HCT116 (cell line): ENCODE measurements at regions not wholly inside any gene's neighbourhood (a gene's known extent, or its start where the extent isn't known, plus 50 kb on each side); places are given as distances from the start of the nearest gene placed in this dataset.
A peak's percentile ranks its signal among the peaks of the same experiment; 100 is the strongest.

ENCODE experiments used
- ATAC-seq: fragments of 200-7000 bp; cut with Tn5 transposase; 2 replicates; pipeline ENCODE4 v1.9.1; 2020; ENCODE audit warnings: mild to moderate bottlenecking, moderate library complexity
- BruUV-seq: library from RNA; stranded (reverse); fragments of 400-500 nt; replicated peaks from 2 replicates; lab custom pipeline; 2021; lab: Mats Ljungman, UMichigan
- CTCF ChIA-PET: fragments of 300-600 bp; sonication (Branson Sonifier 250); formaldehyde crosslinking; loops from one replicate; lab custom pipeline; 2021; ENCODE audit warnings: antibody characterized with exemption; lab: Charles Lee
- POLR2A ChIA-PET: fragments of 300-600, 350-600 bp; sonication (Branson Sonifier 250); formaldehyde crosslinking; loops from one replicate; lab custom pipeline; 2021; ENCODE audit warnings: antibody characterized with exemption; lab: Charles Lee
- RAD21 ChIA-PET, 2 experiments: fragments of 300-600 bp; sonication (Branson Sonifier 250); formaldehyde crosslinking; loops; one replicate each; lab custom pipeline; 2023; ENCODE audit warnings: low total read pairs in 2 of 2; ENCODE audit not compliant: uncharacterized antibody in 2 of 2, unreplicated experiment in 2 of 2, low non-redundant PET in 1 of 2; lab: Charles Lee
- DNase-seq: peaks from one replicate; pipeline ENCODE4 v3.0.0-alpha.2; 2010; ENCODE audit warnings: low read depth, low spot score
- H2AFZ ChIP-seq: fragments of 200-600 bp; shearing (Covaris generic), sonication (generic); 2 replicates; pipeline ENCODE4 v1.6.1; 2017; ENCODE audit warnings: low read depth, mixed run types, mixed read lengths, antibody characterized with exemption, low read length; ENCODE audit not compliant: poor library complexity, severe bottlenecking
- H3K27ac ChIP-seq: 2 replicates; pipeline ENCODE4 v1.5.1; 2012; ENCODE audit warnings: low read depth, low read length
- H3K27me3 ChIP-seq: fragments of 200-600 bp; sonication (generic); 2 replicates; pipeline ENCODE4 v1.6.1; 2016; ENCODE audit warnings: mixed run types, low read length, mixed read lengths; ENCODE audit not compliant: insufficient read depth
- H3K36me3 ChIP-seq, 2 experiments: fragments of 200-500 bp in 1 of 2; fragments of 200-600 bp in 1 of 2; sonication (Bioruptor generic) in 1 of 2; sonication (generic) in 1 of 2; 2 replicates each; pipeline versions ENCODE4 v1.5.1 to v1.6.1; 2014 to 2016; ENCODE audit warnings: low read length in 2 of 2, inconsistent platforms in 1 of 2, mixed read lengths in 1 of 2, mixed run types in 1 of 2; ENCODE audit not compliant: insufficient read depth in 2 of 2, control insufficient read depth in 1 of 2
- H3K4me1 ChIP-seq, 2 experiments: fragments of 200-600 bp in 1 of 2; sonication (generic) in 1 of 2; 2 replicates each; pipeline versions ENCODE4 v1.5.1 to v1.6.1; 2012 to 2017; ENCODE audit warnings: low read length in 2 of 2, inconsistent platforms in 1 of 2, mild to moderate bottlenecking in 1 of 2, mixed read lengths in 1 of 2, mixed run types in 1 of 2, moderate library complexity in 1 of 2; ENCODE audit not compliant: insufficient read depth in 2 of 2, control insufficient read depth in 1 of 2
- H3K4me2 ChIP-seq: fragments of 200-600 bp; sonication (generic); 2 replicates; pipeline ENCODE4 v1.6.1; 2017; ENCODE audit warnings: mixed run types, low read length, mixed read lengths
- H3K4me3 ChIP-seq, 2 experiments: fragments of 200-600 bp in 1 of 2; sonication (generic) in 1 of 2; replicated peaks in 1 of 2; 2 replicates each; pipeline ENCODE4 v1.5.1; 2011 to 2016; ENCODE audit warnings: low read length in 2 of 2, control low read depth in 1 of 2, low read depth in 1 of 2, mild to moderate bottlenecking in 1 of 2, mixed read lengths in 1 of 2, mixed run types in 1 of 2
- H3K79me2 ChIP-seq: fragments of 200-600 bp; sonication (generic); 2 replicates; pipeline ENCODE4 v1.6.1; 2017; ENCODE audit warnings: mild to moderate bottlenecking, mixed run types, low read length, moderate library complexity, mixed read lengths; ENCODE audit not compliant: insufficient read depth
- H3K9ac ChIP-seq: fragments of 200-600 bp; sonication (generic); 2 replicates; pipeline ENCODE4 v1.6.1; 2016; ENCODE audit warnings: low read length, mixed read lengths
- H3K9me2 ChIP-seq: fragments of 200-600 bp; sonication (generic), shearing (Covaris generic); 2 replicates; pipeline ENCODE4 v1.6.1; 2017; ENCODE audit warnings: mixed run types, mild to moderate bottlenecking, moderate library complexity; ENCODE audit not compliant: insufficient read depth
- H3K9me3 ChIP-seq, 2 experiments: fragments of 200-500 bp in 1 of 2; fragments of 200-600 bp in 1 of 2; sonication (Bioruptor generic) in 1 of 2; sonication (generic) in 1 of 2; 2 replicates each; pipeline ENCODE4 v1.6.1; 2014 to 2017; ENCODE audit warnings: low read length in 2 of 2, mixed read lengths in 2 of 2, inconsistent platforms in 1 of 2, low read depth in 1 of 2, mild to moderate bottlenecking in 1 of 2, mixed run types in 1 of 2, moderate library complexity in 1 of 2; ENCODE audit not compliant: control insufficient read depth in 1 of 2, insufficient read depth in 1 of 2
- H4K20me1 ChIP-seq: fragments of 200-600 bp; sonication (generic), shearing (Covaris generic); 2 replicates; pipeline ENCODE4 v1.6.1; 2017; ENCODE audit warnings: mixed run types, mild to moderate bottlenecking, moderate library complexity; ENCODE audit not compliant: insufficient read depth
- ATF3 ChIP-seq: IDR thresholded peaks from 2 replicates; pipeline ENCODE4 v1.6.1; 2012
- CBX3 ChIP-seq: IDR thresholded peaks from 2 replicates; pipeline ENCODE4 v1.6.1; 2012; ENCODE audit warnings: low read depth
- CEBPB ChIP-seq: IDR thresholded peaks from 2 replicates; pipeline ENCODE4 v1.6.1; 2012; ENCODE audit warnings: low read depth
- EGR1 ChIP-seq: IDR thresholded peaks from 2 replicates; pipeline ENCODE4 v1.6.1; 2012; ENCODE audit warnings: low read depth
- ELF1 ChIP-seq: IDR thresholded peaks from 2 replicates; pipeline ENCODE4 v1.6.1; 2012; ENCODE audit warnings: low read depth, borderline replicate concordance
- FOSL1 ChIP-seq: IDR thresholded peaks from 2 replicates; pipeline ENCODE4 v1.6.1; 2012; ENCODE audit warnings: low read depth
- JUND ChIP-seq: IDR thresholded peaks from 2 replicates; pipeline ENCODE4 v1.6.1; 2012
- POLR2A ChIP-seq: IDR thresholded peaks from 2 replicates; pipeline ENCODE4 v1.7.0; 2011; ENCODE audit warnings: borderline replicate concordance; ENCODE audit not compliant: insufficient read depth, insufficient read length; ENCODE audit errors: extremely low read depth
- POLR2AphosphoS5 ChIP-seq: IDR thresholded peaks from 2 replicates; pipeline ENCODE4 v1.6.1; 2011; ENCODE audit warnings: mild to moderate bottlenecking, low read depth, low read length, moderate library complexity
- RAD21 ChIP-seq: IDR thresholded peaks from 2 replicates; pipeline ENCODE4 v1.6.1; 2012; ENCODE audit warnings: low read depth, mild to moderate bottlenecking
- SIN3A ChIP-seq: IDR thresholded peaks from 2 replicates; pipeline ENCODE4 v1.6.1; 2012; ENCODE audit warnings: low read depth
- SRF ChIP-seq: IDR thresholded peaks from 2 replicates; pipeline ENCODE4 v1.6.1; 2012; ENCODE audit warnings: low read depth
- TCF7L2 ChIP-seq: IDR thresholded peaks from 2 replicates; pipeline ENCODE4 v1.7.0; 2011; ENCODE audit warnings: borderline replicate concordance, inconsistent platforms; ENCODE audit not compliant: insufficient read depth, insufficient read length; ENCODE audit errors: extremely low read depth
- YY1 ChIP-seq: IDR thresholded peaks from 2 replicates; pipeline ENCODE4 v1.6.1; 2011; ENCODE audit warnings: low read length, low read depth, moderate library complexity, mild to moderate bottlenecking; ENCODE audit not compliant: insufficient replicate concordance; ENCODE audit errors: extremely low read depth
- ZFX ChIP-seq: fragments of 450-650 bp; IDR thresholded peaks from 2 replicates; pipeline ENCODE4 v1.6.1; 2017
- ZNF274 ChIP-seq: fragments of 200-500 bp; sonication (Bioruptor generic); IDR thresholded peaks from 2 replicates; pipeline ENCODE4 v1.6.1; 2014; ENCODE audit warnings: mild to moderate bottlenecking, low read depth, low read length, inconsistent platforms
- intact Hi-C: fragments of 100-400 bp; cut with micrococcal nuclease; formaldehyde crosslinking; loops from 2 replicates; pipeline ENCODE4 v1.10.0; 2022
- TF ChIP-seq, protein P1 (sequence below): IDR thresholded peaks from 2 replicates; pipeline ENCODE4 v1.6.1; 2011; ENCODE audit warnings: mild to moderate bottlenecking, low read length, moderate library complexity; ENCODE audit not compliant: insufficient replicate concordance; ENCODE audit errors: extremely low read depth
- TF ChIP-seq, protein P2 (sequence below): IDR thresholded peaks from 2 replicates; pipeline ENCODE4 v1.6.1; 2012; ENCODE audit warnings: low read depth
- TF ChIP-seq, protein P3 (sequence below): IDR thresholded peaks from 2 replicates; pipeline ENCODE4 v1.6.1; 2012

DNA sequence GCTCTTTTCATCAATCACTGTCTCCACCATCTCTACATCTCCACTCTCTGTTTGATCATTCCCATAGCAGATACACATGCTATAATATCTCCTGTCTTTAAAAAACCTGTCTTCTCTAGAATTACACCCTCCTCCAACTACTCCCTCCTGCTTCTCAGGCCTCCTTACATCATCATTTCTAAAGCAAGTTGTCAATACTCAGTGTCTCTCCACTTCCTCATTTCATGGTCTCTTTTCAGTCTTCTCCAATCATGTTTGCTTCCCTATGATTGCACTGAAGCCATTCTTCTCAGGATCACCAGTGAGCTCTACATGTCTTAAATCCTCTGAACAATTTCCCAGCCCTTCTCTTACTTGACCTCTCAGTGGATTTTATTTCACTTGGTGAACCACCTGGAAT is 87.0 kb upstream of the ZNF280D start (continued):
- TF ChIP-seq ZNF274 (no peak), SRF (no peak), FOSL1 (no peak), SIN3A (no peak), CBX3 (no peak), JUND (no peak), ELF1 (no peak), YY1 (no peak), EGR1 (no peak), ZFX (no peak), TCF7L2 (no peak)
- TF ChIP-seq, protein P1, sequence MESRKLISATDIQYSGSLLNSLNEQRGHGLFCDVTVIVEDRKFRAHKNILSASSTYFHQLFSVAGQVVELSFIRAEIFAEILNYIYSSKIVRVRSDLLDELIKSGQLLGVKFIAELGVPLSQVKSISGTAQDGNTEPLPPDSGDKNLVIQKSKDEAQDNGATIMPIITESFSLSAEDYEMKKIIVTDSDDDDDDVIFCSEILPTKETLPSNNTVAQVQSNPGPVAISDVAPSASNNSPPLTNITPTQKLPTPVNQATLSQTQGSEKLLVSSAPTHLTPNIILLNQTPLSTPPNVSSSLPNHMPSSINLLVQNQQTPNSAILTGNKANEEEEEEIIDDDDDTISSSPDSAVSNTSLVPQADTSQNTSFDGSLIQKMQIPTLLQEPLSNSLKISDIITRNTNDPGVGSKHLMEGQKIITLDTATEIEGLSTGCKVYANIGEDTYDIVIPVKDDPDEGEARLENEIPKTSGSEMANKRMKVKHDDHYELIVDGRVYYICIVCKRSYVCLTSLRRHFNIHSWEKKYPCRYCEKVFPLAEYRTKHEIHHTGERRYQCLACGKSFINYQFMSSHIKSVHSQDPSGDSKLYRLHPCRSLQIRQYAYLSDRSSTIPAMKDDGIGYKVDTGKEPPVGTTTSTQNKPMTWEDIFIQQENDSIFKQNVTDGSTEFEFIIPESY: no peak
- TF ChIP-seq, all 23 proteins: peak for 0

DNA sequence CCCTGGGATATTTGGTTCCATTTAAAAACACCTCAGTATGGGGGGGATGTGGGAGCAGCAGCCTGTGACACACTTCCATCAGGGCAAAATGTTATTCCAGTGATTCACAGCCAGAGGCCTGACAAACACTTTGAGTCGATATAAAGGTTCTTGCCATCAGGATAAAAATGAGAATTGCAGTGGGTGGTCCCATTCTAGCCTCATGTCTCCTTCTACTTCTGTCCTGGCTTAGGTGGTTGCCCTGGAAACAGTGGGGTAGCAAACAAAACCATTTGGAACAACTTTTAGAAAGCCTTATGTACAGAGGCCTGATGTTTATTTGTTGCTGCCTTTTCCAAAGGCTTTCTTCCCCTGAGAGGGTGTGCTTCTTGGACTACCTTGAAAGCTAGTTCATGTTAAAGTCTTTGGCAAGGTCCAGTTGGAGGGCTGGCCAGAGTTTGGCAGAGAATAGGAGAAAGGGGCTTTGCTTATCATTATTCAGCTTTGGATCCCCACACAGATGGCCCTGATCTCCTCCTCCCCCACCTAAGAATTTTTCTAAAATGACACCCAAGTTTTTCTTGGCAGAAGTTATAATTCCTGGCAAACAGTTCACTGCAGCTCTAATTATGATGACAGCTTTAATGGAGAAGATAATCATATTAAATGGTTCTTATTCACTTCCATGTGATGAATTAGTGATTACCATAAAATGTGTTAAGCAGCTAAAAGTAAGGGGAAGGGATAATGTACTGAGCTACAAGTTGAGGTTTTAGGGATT is 84.2 kb upstream of the ZNF280D start:
- POLR2A ChIA-PET: no interaction called here
- H3K36me3 ChIP-seq: no peaks in the 10 kb centered on the region
- no peaks in the 10 kb centered on the region for H3K79me2 ChIP-seq
- H3K9me2 ChIP-seq: no peaks in the 10 kb centered on the region
- peak overlapping the region; percentile 24; the same call in 1 of the 2 replicates for H3K27ac ChIP-seq
- peaks cover 43 to 45% of the 10 kb centered on the region in 2 experiments for H3K4me1 ChIP-seq
- no peak overlapping the region for H3K4me3 ChIP-seq
- intact Hi-C loops: loop anchor here (5.0 kb wide), 1 partner anchor 320 kb away; no protein-coding TSS in a partner anchor
- no peaks in the 10 kb centered on the region for H4K20me1 ChIP-seq
- H3K9ac ChIP-seq: no peak overlapping the region
- RAD21 ChIA-PET: no interaction called here
- DNase-seq: no peak
- CTCF ChIA-PET: no interaction called here
- H2AFZ ChIP-seq: peak overlapping the region; percentile 41
- H3K4me2 ChIP-seq: peak overlapping the region; percentile 37
- no TSS peak for BruUV-seq
- TF ChIP-seq, protein P2, sequence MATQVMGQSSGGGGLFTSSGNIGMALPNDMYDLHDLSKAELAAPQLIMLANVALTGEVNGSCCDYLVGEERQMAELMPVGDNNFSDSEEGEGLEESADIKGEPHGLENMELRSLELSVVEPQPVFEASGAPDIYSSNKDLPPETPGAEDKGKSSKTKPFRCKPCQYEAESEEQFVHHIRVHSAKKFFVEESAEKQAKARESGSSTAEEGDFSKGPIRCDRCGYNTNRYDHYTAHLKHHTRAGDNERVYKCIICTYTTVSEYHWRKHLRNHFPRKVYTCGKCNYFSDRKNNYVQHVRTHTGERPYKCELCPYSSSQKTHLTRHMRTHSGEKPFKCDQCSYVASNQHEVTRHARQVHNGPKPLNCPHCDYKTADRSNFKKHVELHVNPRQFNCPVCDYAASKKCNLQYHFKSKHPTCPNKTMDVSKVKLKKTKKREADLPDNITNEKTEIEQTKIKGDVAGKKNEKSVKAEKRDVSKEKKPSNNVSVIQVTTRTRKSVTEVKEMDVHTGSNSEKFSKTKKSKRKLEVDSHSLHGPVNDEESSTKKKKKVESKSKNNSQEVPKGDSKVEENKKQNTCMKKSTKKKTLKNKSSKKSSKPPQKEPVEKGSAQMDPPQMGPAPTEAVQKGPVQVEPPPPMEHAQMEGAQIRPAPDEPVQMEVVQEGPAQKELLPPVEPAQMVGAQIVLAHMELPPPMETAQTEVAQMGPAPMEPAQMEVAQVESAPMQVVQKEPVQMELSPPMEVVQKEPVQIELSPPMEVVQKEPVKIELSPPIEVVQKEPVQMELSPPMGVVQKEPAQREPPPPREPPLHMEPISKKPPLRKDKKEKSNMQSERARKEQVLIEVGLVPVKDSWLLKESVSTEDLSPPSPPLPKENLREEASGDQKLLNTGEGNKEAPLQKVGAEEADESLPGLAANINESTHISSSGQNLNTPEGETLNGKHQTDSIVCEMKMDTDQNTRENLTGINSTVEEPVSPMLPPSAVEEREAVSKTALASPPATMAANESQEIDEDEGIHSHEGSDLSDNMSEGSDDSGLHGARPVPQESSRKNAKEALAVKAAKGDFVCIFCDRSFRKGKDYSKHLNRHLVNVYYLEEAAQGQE: no peak
- TF ChIP-seq SRF (no peak), TCF7L2 (no peak), POLR2AphosphoS5 (no peak), CBX3 (no peak), RAD21 (no peak), ELF1 (no peak), EGR1 (no peak), SIN3A (no peak), CEBPB (no peak), ZFX (no peak), ATF3 (no peak), POLR2A (no peak)
- TF ChIP-seq, protein P3, sequence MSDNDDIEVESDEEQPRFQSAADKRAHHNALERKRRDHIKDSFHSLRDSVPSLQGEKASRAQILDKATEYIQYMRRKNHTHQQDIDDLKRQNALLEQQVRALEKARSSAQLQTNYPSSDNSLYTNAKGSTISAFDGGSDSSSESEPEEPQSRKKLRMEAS: no peak
- TF ChIP-seq, all 23 proteins: peak for 0
- ATAC-seq: no peak
- no peaks in the 10 kb centered on the region for H3K27me3 ChIP-seq
- no peaks in the 10 kb centered on the region for H3K9me3 ChIP-seq
